C4-2B (cell line): ENCODE measurements at regions not wholly inside any gene's neighbourhood (a gene's known extent, or its start where the extent isn't known, plus 50 kb on each side); places are given as distances from the start of the nearest gene placed in this dataset.

Experiments used
- H3K27ac ChIP-seq: fragments of 450-650 bp; 2 replicates; pipeline ENCODE4 v1.5.1; 2017
- CTCF ChIP-seq: fragments of 450-650 bp; conservative IDR thresholded peaks from 2 replicates; pipeline ENCODE4 v1.5.1; 2017; ENCODE audit warnings: mild to moderate bottlenecking
- ZFX ChIP-seq: fragments of 450-650 bp; IDR thresholded peaks from 2 replicates; pipeline ENCODE4 v1.6.1; 2017

- no peak for TF ChIP-seq CTCF
- TF ChIP-seq ZFX: no peak
These were observed 181.1 kb upstream of the NAMPT start for GRCh38 chr7:106465704-106466468.

GRCh38 chr7:106464651-106465050 lies 179.9 kb upstream of the NAMPT start:
- H3K27ac ChIP-seq: no peak overlapping the region
- TF ChIP-seq ZFX: no peak
- no peak for TF ChIP-seq CTCF

More at GRCh38 chr7:106465704-106466468, 181.1 kb upstream of the NAMPT start:
- no peak overlapping the region for H3K27ac ChIP-seq

GRCh38 chr7:106463851-106464611 lies 179.2 kb upstream of the NAMPT start:
- no peak overlapping the region for H3K27ac ChIP-seq
- TF ChIP-seq CTCF (no peak), ZFX (no peak)

- TF ChIP-seq CTCF (no peak), ZFX (no peak)
These were observed 178.2 kb upstream of the NAMPT start for GRCh38 chr7:106462914-106463482.

GRCh38 chr7:106462365-106462859 lies 177.6 kb upstream of the NAMPT start:
- TF ChIP-seq CTCF (peak; percentile 83), ZFX (no peak)

More at GRCh38 chr7:106462914-106463482, 178.2 kb upstream of the NAMPT start:
- no peak overlapping the region for H3K27ac ChIP-seq

GRCh38 chr7:106460792-106461254 lies 176.0 kb upstream of the NAMPT start:
- no peak overlapping the region; the same call in 1 of the 2 replicates for H3K27ac ChIP-seq
- TF ChIP-seq CTCF (no peak), ZFX (no peak)

More at GRCh38 chr7:106462365-106462859, 177.6 kb upstream of the NAMPT start:
- H3K27ac ChIP-seq: peak overlapping the region; percentile 38; the same call in 1 of the 2 replicates
